Psoas muscle (tissue), 7 donors: ENCODE measurements at regions not wholly inside any gene's neighbourhood (a gene's known extent, or its start where the extent isn't known, plus 50 kb on each side); places are given as distances from the start of the nearest gene placed in this dataset.

Source experiments
- ATAC-seq, 4 donors: fragments of 200-7000 bp; cut with Tn5 transposase; one replicate each; pipeline ENCODE4 v1.9.1; 2020; ENCODE audit warnings: moderate library complexity in 3 of 4, mild to moderate bottlenecking in 2 of 4
- DNase-seq, 2 donors: peaks; one replicate each; pipeline ENCODE4 v3.0.0-alpha.2; 2020
- H3K27ac ChIP-seq: fragments of 200-600 bp; one replicate; pipeline ENCODE4 v1.8.0; 2022
- H3K27me3 ChIP-seq, 3 donors: fragments of 200-600 bp in 1 of 3; one replicate each; pipeline versions ENCODE4 v1.6.1 to v1.8.0; 2013 to 2022; ENCODE audit warnings: low read length in 2 of 3, mild to moderate bottlenecking in 2 of 3, moderate library complexity in 1 of 3; ENCODE audit not compliant: insufficient read depth in 3 of 3
- H3K36me3 ChIP-seq, 2 donors: fragments of 200-600 bp in 1 of 2; one replicate each; pipeline versions ENCODE4 v1.6.1 to v1.8.0; 2013 to 2022; ENCODE audit warnings: low read depth in 1 of 2, mild to moderate bottlenecking in 1 of 2, moderate library complexity in 1 of 2; ENCODE audit not compliant: insufficient read depth in 1 of 2
- H3K4me1 ChIP-seq: fragments of 200-600 bp; one replicate; pipeline ENCODE4 v1.8.0; 2022
- H3K4me3 ChIP-seq: fragments of 200-600 bp; one replicate; pipeline ENCODE4 v1.8.0; 2022; ENCODE audit warnings: mild to moderate bottlenecking
- H3K9me3 ChIP-seq: fragments of 200-600 bp; one replicate; pipeline ENCODE4 v1.8.0; 2022
- CTCF ChIP-seq: fragments of 200-600 bp; IDR thresholded peaks from one replicate; pipeline ENCODE4 v1.8.0; 2022; ENCODE audit warnings: antibody characterized with exemption
- WGBS, 3 donors: extraction: QIAGEN DNeasy Blood & Tissue Kit; methylation state at CpG; one replicate each; pipeline versions ENCODE4 v1.1.6 to v1.1.7; 2013; 5-methylcytosine and 5-hydroxymethylcytosine counted together
- intact Hi-C, 2 donors: fragments of 100-400 bp; cut with DNase I; formaldehyde crosslinking; loops; one replicate each; pipeline versions ENCODE4 v1.11.0 to v1.14.2; 2022
- donor health status: healthy with polysubstance abuse.
- donor health status: DM: no; HTN: no; CAD: no; lungs with moderate emphysema.
- donor health status: Bipolar disorder and iron deficiency.
- donor health status: healthy.
- donor health status: DM: yes; HTN: yes; CAD: no.
- donor health status: DM: no; HTN: no; CAD: no.
- donor health status: DM: yes; HTN: yes; CAD: no.

GRCh38 chr9:96169901-96170300, 132.1 kb downstream of the HSD17B3 start:
- no peak for TF ChIP-seq CTCF
- Histone ChIP-seq H3K27me3 (peaks cover 0 to 5% (median 0%) of the 10 kb centered on the region in 3 donors), H3K36me3 (no peaks in the 10 kb centered on the region), H3K27ac (no peak overlapping the region), H3K4me3 (no peak overlapping the region), H3K9me3 (no peaks in the 10 kb centered on the region), H3K4me1 (no peaks in the 10 kb centered on the region)
- ATAC-seq = no peak
- DNase-seq = no peak
- intact Hi-C loops = no loop called here
- WGBS, 3 donors = 77 to 90% (median 83%) methylated on average over 6 of the region's 6 CpGs

GRCh38 chr9:96169484-96169883, 132.5 kb downstream of the HSD17B3 start:
- H3K27ac ChIP-seq = no peak overlapping the region
- H3K9me3 ChIP-seq = no peaks in the 10 kb centered on the region
- intact Hi-C loops = no loop called here
- 38 to 51% (median 41%) methylated on average over 15 of the region's 15 CpGs for WGBS, 3 donors
- no peak for DNase-seq
- no peaks in the 10 kb centered on the region for H3K4me1 ChIP-seq
- no peak for ATAC-seq
- no peak for TF ChIP-seq CTCF
- peaks cover 0 to 5% (median 0%) of the 10 kb centered on the region in 3 donors for H3K27me3 ChIP-seq
- H3K4me3 ChIP-seq = no peak overlapping the region
- no peaks in the 10 kb centered on the region for H3K36me3 ChIP-seq

GRCh38 chr9:96168882-96169281, 133.1 kb downstream of the HSD17B3 start:
- no peak overlapping the region for H3K27ac ChIP-seq
- no peaks in the 10 kb centered on the region for H3K36me3 ChIP-seq
- ATAC-seq (no peak), DNase-seq (no peak)
- peaks cover 0 to 6% (median 0%) of the 10 kb centered on the region in 3 donors for H3K27me3 ChIP-seq
- no peak overlapping the region for H3K4me3 ChIP-seq
- intact Hi-C loops = no loop called here
- TF ChIP-seq CTCF = no peak
- WGBS, 3 donors = 83 to 86% (median 85%) methylated on average over 10 of the region's 10 CpGs
- H3K4me1 ChIP-seq = no peaks in the 10 kb centered on the region
- no peaks in the 10 kb centered on the region for H3K9me3 ChIP-seq

GRCh38 chr9:96167011-96167410, 135.0 kb downstream of the HSD17B3 start:
- 88 to 92% (median 91%) methylated on average over 15 of the region's 15 CpGs for WGBS, 3 donors
- intact Hi-C loops = no loop called here

More at GRCh38 chr9:96167011-96167410, 135.0 kb downstream of the HSD17B3 start:
- H3K9me3 ChIP-seq = no peaks in the 10 kb centered on the region
- ATAC-seq (no peak), DNase-seq (no peak)
- H3K4me1 ChIP-seq = no peaks in the 10 kb centered on the region
- no peak for TF ChIP-seq CTCF
- no peak overlapping the region for H3K27ac ChIP-seq
- H3K36me3 ChIP-seq = no peaks in the 10 kb centered on the region
- peaks cover 0 to 9% (median 2%) of the 10 kb centered on the region in 3 donors for H3K27me3 ChIP-seq
- no peak overlapping the region for H3K4me3 ChIP-seq
